ENCODE measurements at regions not wholly inside any gene's neighbourhood (a gene's known extent, or its start where the extent isn't known, plus 50 kb on each side); places are given as distances from the start of the nearest gene placed in this dataset.

DNA sequence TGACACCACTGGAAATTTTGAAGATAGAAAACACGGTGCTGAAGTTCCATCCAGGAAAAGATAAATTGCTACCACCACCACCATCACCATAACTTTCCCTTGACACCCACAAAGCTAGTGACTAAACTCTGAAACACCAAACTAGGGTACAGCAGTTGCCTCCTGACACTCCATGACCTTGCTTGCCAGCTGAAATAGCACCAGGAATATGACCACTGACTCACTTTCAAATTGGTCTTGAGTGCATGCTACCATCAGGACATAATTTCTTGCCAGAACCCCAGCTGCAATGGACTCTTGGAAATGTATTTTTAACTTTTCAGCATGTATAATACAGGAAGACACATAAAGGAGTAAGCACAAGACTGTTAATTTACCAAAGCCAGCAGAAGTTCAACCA is 283.3 kb downstream of the CENPC start:
- Mint-ChIP-seq H3K4me3 (no peak overlapping the region), H3K4me1 (ENCODE audit: low read depth) (no peaks in the 10 kb centered on the region), H3K36me3 (ENCODE audit: low read depth) (no peaks in the 10 kb centered on the region), H3K9me3 (no peaks in the 10 kb centered on the region), H3K27ac (no peak overlapping the region), H3K27me3 (peaks cover 2% of the 10 kb centered on the region)
- ChIA-PET CTCF (no interaction called here), POLR2A (interaction anchor here (0.6 kb wide), 1 partner anchor 1893 kb away, joined by 3 read pairs; no protein-coding TSS in a partner anchor)
- DNase-seq, result no peak
- no peak for ATAC-seq
- TF ChIP-seq, protein P1, sequence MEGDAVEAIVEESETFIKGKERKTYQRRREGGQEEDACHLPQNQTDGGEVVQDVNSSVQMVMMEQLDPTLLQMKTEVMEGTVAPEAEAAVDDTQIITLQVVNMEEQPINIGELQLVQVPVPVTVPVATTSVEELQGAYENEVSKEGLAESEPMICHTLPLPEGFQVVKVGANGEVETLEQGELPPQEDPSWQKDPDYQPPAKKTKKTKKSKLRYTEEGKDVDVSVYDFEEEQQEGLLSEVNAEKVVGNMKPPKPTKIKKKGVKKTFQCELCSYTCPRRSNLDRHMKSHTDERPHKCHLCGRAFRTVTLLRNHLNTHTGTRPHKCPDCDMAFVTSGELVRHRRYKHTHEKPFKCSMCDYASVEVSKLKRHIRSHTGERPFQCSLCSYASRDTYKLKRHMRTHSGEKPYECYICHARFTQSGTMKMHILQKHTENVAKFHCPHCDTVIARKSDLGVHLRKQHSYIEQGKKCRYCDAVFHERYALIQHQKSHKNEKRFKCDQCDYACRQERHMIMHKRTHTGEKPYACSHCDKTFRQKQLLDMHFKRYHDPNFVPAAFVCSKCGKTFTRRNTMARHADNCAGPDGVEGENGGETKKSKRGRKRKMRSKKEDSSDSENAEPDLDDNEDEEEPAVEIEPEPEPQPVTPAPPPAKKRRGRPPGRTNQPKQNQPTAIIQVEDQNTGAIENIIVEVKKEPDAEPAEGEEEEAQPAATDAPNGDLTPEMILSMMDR (IDR thresholded peaks at IDR 0.05), result no peak
- intact Hi-C loops (cut with micrococcal nuclease), result no loop called here

DNA sequence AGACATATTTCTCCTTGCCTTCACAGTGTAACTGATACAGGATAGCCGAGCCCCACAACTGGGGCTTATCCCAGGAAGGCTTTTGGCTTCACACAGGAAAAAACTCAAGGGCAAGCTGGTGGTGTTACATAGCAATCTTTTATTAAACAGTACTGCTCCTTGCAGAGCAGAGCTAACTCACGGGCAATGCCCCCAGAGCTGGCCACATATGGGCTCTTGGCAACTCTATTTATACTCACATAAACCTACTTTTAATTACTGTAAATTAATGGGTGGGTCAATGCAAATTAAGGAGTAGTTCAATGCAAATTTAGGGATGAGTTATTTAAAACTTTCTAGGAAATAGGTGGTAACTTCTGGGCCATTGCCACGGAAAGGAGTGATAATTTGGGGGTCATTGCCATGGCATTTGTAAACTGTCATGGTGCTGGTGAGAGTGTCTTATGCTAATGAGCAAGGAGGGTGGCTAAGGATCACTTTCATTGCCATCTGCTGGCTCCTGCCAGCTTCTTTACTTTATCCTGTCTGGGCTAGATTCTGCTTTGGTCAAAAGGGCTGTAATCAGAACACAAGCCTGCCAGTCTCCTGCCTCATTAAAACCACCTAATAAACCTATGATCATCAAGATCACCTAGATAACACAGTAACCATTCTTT is 288.8 kb downstream of the CENPC start:
- CTCF ChIA-PET, result no interaction called here
- no peak overlapping the region for H3K27ac Mint-ChIP-seq
- intact Hi-C loops (cut with micrococcal nuclease), result no loop called here
- H3K36me3 Mint-ChIP-seq (ENCODE audit: low read depth), result no peaks in the 10 kb centered on the region
- no peak for ATAC-seq
- no peak overlapping the region for H3K4me3 Mint-ChIP-seq
- TF ChIP-seq, protein P1 (IDR thresholded peaks at IDR 0.05), result no peak
- DNase-seq, result no peak
- no peaks in the 10 kb centered on the region for H3K4me1 Mint-ChIP-seq (ENCODE audit: low read depth)
- POLR2A ChIA-PET, result no interaction called here
- no peaks in the 10 kb centered on the region for H3K9me3 Mint-ChIP-seq
- H3K27me3 Mint-ChIP-seq, result peaks cover 6% of the 10 kb centered on the region

- Mint-ChIP-seq H3K4me3 (no peak overlapping the region), H3K36me3 (ENCODE audit: low read depth) (no peaks in the 10 kb centered on the region), H3K27me3 (no peaks in the 10 kb centered on the region), H3K27ac (no peak overlapping the region), H3K4me1 (ENCODE audit: low read depth) (no peaks in the 10 kb centered on the region), H3K9me3 (no peaks in the 10 kb centered on the region)
- ChIA-PET CTCF (no interaction called here), POLR2A (no interaction called here)
- intact Hi-C loops (cut with micrococcal nuclease), result no loop called here
- TF ChIP-seq, protein P1 (IDR thresholded peaks at IDR 0.05), result no peak
- DNase-seq, result no peak
- ATAC-seq, result no peak
Measured at GRCh38 chr4:67250131-67250896, 295.0 kb downstream of the CENPC start.

DNA sequence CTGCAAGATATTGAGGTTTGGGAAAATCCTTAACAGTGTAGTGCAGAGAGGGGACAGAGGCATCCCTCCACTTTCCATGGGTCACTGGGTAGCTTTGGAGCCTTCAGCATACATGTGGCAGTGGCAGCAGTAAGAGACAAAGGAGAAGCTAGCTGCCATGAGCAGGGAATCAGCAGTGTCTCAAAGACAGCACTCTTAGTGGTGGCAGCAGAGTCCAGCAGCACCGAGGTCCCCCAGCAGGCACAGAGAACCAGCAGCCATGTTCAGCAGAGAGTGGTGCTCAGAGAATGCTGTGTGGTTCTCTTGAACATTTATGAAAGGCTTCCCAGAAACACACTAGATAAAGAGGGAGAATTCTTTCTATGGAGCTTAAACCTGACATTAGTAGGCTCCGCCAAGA is 308.5 kb downstream of the CENPC start:
- no peaks in the 10 kb centered on the region for H3K4me1 Mint-ChIP-seq (ENCODE audit: low read depth)
- ChIA-PET CTCF (no interaction called here), POLR2A (no interaction called here)
- TF ChIP-seq, protein P1 (IDR thresholded peaks at IDR 0.05), result no peak
- H3K27ac Mint-ChIP-seq, result no peak overlapping the region
- DNase-seq (no peak), ATAC-seq (no peak)
- H3K9me3 Mint-ChIP-seq, result no peaks in the 10 kb centered on the region
- intact Hi-C loops (cut with micrococcal nuclease), result no loop called here
- no peaks in the 10 kb centered on the region for H3K27me3 Mint-ChIP-seq
- H3K36me3 Mint-ChIP-seq (ENCODE audit: low read depth), result no peaks in the 10 kb centered on the region
- H3K4me3 Mint-ChIP-seq, result no peak overlapping the region

- no peak overlapping the region for H3K27ac Mint-ChIP-seq
- no peaks in the 10 kb centered on the region for H3K36me3 Mint-ChIP-seq (ENCODE audit: low read depth)
- CTCF ChIA-PET, result no interaction called here
- H3K4me1 Mint-ChIP-seq (ENCODE audit: low read depth), result no peaks in the 10 kb centered on the region
- ATAC-seq, result no peak
- TF ChIP-seq, protein P1 (IDR thresholded peaks at IDR 0.05), result no peak
- POLR2A ChIA-PET, result no interaction called here
- H3K9me3 Mint-ChIP-seq, result no peaks in the 10 kb centered on the region
- H3K4me3 Mint-ChIP-seq, result no peak overlapping the region
- no peak for DNase-seq
- no peaks in the 10 kb centered on the region for H3K27me3 Mint-ChIP-seq
- intact Hi-C loops (cut with micrococcal nuclease), result no loop called here
Measured at GRCh38 chr4:67236318-67236717, 309.0 kb downstream of the CENPC start.

All from activated CD8-positive, alpha-beta T cell treated with anti-CD3 and anti-CD28 coated beads for 36 hours (primary cell).